ENCODE measurements at regions not wholly inside any gene's neighbourhood (a gene's known extent, or its start where the extent isn't known, plus 50 kb on each side); places are given as distances from the start of the nearest gene placed in this dataset.

DNA sequence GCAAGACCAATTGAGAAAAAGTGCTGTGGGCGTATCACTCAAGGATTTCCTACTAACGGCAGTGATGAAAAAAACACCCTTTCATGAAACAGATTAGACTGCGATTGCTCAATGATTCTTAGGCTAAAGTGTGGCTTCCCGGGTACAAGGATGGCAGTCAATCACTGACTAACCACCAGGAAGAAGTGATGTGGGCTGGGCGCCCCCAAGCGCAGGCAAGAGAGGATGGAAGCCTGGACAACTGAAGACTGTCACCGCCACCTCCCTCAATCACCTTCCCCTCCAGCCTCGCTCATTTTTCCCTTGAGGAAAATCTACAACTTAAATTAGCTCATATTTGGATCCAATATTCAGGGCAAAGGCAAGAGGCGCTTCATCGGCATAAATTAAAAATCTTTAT is 707.2 kb downstream of the MTRR start:
- TF ChIP-seq, protein P1, sequence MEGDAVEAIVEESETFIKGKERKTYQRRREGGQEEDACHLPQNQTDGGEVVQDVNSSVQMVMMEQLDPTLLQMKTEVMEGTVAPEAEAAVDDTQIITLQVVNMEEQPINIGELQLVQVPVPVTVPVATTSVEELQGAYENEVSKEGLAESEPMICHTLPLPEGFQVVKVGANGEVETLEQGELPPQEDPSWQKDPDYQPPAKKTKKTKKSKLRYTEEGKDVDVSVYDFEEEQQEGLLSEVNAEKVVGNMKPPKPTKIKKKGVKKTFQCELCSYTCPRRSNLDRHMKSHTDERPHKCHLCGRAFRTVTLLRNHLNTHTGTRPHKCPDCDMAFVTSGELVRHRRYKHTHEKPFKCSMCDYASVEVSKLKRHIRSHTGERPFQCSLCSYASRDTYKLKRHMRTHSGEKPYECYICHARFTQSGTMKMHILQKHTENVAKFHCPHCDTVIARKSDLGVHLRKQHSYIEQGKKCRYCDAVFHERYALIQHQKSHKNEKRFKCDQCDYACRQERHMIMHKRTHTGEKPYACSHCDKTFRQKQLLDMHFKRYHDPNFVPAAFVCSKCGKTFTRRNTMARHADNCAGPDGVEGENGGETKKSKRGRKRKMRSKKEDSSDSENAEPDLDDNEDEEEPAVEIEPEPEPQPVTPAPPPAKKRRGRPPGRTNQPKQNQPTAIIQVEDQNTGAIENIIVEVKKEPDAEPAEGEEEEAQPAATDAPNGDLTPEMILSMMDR (optimal IDR thresholded peaks at IDR 0.05 in 1 of 3, IDR thresholded peaks at IDR 0.05 in 1 of 3, conservative IDR thresholded peaks at IDR 0.05 in 1 of 3; ENCODE audit: extremely low read depth in 1 of 3, insufficient read depth in 2 of 3, low read length in 3 of 3), result no peak
- no peak for TF ChIP-seq EZH2 (IDR thresholded peaks at IDR 0.05; ENCODE audit: low read length)

Data from keratinocyte (primary cell).